ENCODE measurements at regions not wholly inside any gene's neighbourhood (a gene's known extent, or its start where the extent isn't known, plus 50 kb on each side); places are given as distances from the start of the nearest gene placed in this dataset.
"Not testable (repeated sequence)": the region's sequence is repeated elsewhere in the genome, so short reads cannot be mapped to it uniquely, and the experiment has no call there.

- no peak for DNase-seq
Measured at GRCh38 chr1:178609015-178609414, 96.1 kb downstream of the TEX35 start.

- not testable (repeated sequence) for DNase-seq
Measured at GRCh38 chr1:178610690-178611410, 97.9 kb downstream of the TEX35 start.

GRCh38 chr1:178612261-178612660, 99.4 kb downstream of the TEX35 start:
- no peak for DNase-seq

DNA sequence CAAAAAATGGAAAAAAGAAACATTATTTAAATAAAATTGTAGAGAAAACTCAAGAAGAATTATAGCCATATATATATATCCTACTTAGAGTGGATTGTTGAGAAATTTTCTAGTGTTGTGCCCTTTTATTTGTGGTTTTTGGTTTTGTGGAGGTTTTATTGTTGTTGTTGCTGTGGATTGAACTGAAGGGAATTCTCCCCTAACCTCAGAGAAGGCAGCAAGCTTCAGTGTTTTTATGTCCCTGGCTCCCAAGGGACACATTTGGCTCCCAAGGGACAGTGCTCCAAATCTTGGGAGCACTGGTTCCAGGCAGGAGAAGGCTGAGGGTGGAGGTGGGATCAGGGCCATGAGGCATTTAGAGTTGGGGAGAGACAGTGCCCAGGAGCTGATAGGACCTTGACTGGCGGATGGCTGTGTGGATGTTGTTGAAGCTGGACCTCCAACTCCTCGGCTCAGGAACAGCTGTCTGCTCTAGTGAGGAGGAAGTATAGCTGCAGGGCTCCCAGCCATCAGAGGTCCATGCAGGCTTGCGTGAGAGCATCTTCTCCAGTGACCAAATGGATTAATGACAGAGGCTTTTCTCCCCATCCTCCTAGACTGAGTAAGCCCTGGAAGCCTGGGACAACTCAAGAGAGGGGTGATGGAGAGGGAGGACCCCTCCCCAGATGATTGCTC, 100.5 kb downstream of the TEX35 start:
- DNase-seq, result no peak

DNA sequence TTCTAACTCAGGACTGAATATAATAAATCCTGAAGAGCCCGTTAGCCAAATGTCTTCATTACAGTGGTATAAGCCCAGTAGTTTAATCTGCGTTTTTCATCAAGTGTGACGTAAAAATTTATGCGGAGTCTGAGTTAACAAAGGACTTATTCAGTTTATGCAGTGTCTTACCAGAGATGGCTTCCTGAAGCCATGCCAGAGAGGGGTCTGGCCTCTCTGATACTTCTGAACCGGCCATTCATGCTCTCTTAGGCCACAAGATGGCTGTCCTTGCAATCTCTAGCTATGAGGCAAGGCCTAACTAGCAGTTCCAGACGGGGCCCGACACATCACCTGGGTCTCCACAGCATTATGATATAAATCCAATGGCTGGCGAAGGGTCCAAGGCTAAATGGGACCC, 101.4 kb downstream of the TEX35 start:
- no peak for DNase-seq

DNA sequence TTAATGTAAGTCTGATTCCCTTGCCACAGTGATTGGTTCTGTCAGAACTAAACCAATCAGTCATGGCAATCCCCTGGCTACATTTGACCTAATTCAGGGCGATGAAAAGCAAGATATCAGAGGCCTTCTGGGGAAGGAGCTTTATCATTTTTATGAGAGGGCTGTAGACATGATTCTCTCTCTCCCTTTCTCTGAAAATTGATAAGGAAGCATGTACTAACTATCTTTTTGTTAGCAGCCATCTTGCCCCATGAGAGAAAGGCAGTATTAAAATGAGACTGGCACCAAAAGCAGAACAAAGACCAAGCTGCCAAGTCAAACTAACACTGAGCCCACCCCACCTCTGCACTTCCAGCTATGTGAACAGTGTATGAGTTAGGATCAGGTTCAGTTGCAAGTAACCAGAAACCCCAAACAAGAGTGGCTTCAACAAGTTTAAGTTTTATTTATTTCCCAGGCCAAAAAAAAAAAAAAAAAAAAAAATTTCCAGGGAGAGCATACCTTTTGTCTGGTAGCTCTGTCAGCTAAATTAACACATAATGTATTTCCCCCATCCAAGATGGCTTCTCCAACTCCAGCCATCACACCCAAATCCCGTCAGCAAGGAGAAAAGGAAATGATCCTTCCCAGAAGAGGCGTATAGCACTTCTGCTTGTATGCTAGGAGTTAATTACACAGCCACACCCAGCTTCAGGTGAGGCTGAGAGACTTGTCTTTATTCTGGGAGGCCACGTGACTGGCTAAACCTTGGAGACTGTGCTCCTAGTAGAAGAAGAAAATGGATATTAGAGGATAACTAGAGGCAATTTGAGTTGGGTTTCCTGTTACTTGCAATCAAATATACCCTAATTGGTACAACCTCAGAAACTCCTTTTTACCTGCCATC, 105.8 kb upstream of the RALGPS2 start:
- DNase-seq, result no peak

DNA sequence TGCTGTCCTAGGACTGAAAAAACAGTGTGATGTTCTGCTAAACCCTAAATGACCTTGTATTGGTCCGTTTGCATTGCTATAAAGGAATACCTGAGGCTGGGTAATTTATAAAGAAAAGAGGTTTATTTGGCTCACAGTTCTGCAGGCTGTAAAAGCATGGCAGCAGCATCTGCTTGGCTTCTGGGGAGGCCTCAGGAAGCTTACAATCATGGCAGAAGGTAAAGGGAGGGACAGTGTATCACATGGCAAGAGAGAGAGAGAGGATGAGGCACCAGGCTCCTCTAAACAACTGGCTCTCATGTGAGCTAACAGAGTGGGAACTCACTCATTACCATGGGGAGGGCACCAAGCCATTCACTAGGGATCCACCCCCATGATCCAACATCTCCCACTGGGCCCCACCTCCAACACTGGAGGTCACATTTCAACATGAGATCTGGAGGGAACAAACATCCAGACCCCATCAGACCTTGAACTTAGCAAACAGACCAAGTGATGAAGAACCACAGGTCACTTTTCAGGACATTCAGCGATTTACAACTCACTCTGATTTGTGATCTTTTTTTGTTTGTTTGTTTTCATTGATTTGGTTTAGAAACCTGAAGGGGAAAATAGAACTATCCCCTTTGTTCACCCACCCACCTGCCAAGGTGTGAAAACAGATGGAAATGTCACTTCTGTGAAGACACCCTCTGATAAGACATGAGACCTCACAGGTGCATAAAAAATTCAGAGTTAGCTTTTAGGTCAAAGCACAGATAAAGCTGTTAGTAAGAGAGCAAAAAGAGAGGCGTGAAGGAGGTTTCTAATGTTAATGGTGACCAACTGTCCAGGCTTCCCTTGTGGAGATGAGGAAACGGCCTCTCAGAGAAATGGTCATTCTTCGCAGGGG, 104.2 kb upstream of the RALGPS2 start:
- no peak for DNase-seq

DNA sequence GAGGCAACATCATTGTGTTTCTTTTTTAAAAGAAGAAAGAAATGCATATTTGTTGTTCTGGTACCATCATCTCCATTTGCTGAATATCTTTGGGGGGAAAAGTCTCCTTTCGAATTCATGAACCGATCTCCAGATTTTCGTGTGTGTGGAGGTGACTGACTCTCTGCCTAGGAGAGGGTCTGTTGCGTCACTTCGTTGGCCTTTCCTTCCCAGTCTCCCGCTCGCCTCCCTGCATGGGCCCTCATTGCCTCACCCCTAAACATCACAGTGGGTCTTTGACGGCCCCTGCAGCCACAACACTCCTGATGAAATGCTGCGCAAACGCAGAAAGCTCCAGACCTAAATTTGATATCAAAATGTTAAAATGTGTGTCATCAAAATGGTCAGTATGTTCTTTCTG, 103.2 kb upstream of the RALGPS2 start:
- no peak for DNase-seq

- DNase-seq, result no peak
Measured at GRCh38 chr1:178625695-178626094, 99.3 kb upstream of the RALGPS2 start.

GRCh38 chr1:178627037-178627436, 98.0 kb upstream of the RALGPS2 start:
- DNase-seq, result no peak

DNA sequence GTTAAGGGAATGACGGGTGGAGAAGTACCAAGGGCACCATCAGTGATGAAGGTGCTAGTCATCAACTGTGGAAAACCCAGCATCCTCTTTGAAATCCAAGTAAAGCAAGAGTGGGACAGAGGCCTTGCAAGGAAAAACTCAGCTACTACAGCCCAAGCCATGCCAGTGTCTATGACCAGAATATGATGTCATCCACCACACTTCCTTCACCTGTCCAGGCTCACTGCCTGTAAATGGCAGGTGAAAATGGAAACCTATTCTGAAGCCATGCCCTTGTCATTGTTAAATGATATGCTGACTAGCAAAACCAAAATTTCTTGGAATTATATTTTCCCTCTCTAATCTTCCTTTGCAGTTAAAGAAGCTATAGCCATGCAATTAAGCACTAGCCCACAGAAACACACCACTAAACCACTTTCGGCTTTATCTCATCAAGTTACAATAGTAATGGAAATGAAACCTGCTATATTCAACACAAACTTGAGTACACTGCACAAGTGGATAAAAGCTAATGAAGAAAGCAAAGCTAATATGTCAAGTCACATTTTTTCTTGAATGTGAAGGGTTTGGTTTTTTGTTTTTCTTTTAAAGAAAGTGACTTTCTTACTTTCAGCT, 96.3 kb upstream of the RALGPS2 start:
- DNase-seq, result no peak

DNA sequence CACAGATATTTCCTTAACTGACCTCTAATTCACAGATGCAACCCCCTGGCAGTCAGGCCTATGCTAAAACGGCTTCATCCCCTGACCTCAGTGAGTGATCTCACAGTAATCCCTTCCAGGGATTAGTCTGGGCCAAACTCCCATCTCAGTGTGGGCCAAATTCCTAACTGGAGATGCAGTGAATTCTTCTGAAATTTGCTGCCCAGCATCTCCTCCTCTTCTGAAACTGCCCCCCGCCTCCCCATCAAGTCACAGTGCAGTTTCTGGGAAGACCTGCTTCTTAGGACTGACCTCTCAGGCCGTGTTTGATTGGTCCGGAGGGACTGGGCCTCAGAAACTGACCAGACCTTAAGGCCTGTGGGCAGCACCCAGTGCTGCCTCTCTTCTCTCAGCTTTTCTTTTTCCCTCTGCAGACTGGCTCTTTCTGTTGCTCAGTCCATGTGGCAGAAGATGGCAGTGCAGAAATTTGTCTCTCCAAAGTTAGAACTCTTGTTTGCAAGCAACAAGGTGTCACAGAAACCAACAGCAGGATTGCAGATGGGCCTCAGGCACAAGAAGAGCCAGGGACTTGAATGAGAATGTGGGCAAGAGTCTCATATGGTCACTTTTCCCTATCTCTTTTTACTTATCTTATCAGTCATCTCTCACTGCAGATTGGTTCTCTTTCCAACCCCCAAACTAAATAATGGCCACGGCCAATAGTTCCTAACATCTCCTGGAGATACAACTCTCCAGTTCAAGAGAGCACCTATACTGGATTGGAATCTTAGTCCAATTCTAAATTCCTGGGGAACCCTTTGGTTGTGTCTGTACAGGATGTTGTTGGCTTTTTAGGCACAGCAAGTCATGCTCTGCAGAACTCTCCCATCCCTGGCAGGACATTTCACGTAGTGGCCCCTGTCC, 95.5 kb upstream of the RALGPS2 start:
- DNase-seq, result no peak

GRCh38 chr1:178630417-178630816, 94.6 kb upstream of the RALGPS2 start:
- DNase-seq, result no peak

- no peak for DNase-seq
Measured at GRCh38 chr1:178632653-178633052, 92.4 kb upstream of the RALGPS2 start.

DNA sequence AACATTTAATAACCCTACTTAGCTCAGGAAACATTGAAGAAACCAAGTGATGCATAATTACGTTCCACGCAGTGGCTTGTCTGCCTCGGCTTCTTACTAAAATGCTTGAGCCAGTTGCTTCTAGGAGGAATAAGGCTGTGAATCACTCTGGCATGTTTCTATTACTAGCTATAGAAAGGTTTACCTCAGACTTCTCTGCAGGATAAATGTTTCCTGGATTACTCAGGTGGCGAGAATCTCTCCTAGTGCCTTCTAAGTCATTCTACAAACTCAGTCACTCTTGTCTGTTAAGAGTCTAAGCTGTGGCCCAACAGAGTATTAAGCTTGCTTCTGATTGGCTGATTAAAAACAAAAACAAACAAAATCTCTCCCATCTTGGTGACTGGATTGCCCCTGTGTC, 92.0 kb upstream of the RALGPS2 start:
- no peak for DNase-seq

DNA sequence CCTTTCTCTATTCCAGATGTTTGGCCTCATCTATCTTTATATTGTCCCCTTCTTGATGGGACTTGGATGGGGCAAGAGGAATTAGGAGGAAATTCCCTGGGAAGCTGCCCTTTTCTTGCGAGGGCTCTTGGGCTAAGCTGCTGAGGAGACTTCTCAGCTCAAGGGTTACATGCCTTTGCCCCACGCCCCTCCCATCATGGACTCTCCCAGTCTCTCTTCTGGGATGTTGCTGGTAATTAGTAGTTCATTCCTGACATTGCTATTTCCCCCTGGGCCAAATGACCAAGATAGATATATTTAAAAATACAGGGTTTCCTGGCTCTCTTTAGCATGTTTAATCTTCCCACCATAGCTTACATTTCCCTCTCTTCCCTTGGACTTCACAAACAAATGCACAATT, 90.6 kb upstream of the RALGPS2 start:
- no peak for DNase-seq

DNA sequence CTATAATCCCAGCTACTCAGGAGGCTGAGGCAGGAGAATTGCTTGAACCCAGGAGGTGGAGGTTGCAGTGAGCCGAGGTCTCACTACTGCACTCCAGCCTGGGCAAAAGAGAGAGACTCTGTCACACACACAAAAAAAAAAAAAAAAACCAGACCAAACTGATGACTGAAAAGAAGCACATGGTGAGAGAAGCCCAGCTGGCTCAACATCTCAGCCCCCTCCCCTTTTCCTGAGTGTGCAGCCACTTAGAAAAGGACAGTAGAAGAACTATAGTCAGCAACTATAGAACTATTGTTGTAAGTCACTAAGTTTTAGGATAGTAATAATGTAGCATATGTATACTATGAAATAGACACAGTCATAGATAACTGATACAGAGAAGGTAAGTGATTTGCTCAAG, 87.2 kb upstream of the RALGPS2 start:
- no peak for DNase-seq

DNA sequence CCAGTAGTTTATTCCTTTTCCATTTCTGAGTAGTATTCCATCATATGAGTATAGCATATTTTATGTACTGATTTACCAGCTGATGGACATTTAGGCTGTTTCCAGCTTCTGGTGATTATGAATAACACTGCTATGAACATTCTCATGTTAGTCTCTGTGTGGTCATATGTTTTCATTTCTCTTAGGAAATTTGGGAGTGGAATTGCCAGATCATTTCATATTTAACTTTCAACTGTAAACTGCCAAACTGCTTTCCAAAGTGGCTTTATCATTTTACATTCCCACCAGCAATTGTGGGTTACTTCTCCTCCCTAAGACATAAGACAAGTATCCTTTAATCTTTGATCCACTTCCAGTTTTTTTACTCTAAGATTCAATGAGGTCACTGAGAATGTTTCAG, 85.7 kb upstream of the RALGPS2 start:
- DNase-seq, result no peak

- no peak for DNase-seq
Measured at GRCh38 chr1:178642282-178642681, 82.8 kb upstream of the RALGPS2 start.

DNA sequence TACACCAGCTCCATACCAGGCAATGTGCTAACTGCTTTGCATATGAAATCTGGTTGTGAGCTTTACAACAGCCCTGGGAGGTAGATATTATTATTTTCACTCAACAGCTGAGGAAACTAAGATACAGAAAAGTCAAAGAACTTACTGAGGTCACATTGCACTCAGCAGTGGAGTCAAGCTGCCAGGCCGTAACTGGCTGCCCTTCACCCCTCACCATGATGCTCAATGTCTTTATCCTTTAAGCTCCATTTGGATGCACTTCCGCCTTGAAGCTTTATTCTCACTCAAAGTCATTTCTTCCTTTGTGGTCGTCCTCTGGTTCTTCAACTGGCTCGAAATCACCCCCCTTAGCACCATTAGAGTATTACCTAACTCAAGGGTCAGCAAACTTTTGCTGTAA, 81.7 kb upstream of the RALGPS2 start:
- DNase-seq, result no peak

DNA sequence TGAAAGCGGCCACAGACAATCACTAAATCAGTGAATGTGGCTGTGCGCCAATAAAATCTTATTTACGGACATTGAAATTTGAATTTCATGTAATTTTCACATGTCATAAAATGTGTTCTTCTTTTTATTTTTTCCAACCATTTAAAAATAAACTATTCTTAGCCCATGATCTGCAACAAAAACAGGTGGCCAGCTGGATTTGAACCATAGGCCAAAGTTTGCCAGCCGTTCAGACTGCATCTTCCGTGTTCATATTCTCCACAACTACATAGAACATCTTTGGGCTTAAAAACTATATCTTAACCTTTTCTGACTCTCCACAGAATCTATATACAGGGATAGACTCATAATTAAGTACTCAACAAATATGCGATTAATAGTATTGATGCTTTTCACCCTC, 81.2 kb upstream of the RALGPS2 start:
- DNase-seq, result no peak
